GM18873 (cell line): ENCODE measurements at regions not wholly inside any gene's neighbourhood (a gene's known extent, or its start where the extent isn't known, plus 50 kb on each side); places are given as distances from the start of the nearest gene placed in this dataset.
"Not testable (repeated sequence)": the region's sequence is repeated elsewhere in the genome, so short reads cannot be mapped to it uniquely, and the experiment has no call there.

ENCODE experiments used
- ATAC-seq: cut with Tn5 transposase; IDR thresholded peaks from one replicate; pipeline ENCODE4 v1.9.1; 2021; ENCODE audit warnings: mild to moderate bottlenecking, moderate library complexity, moderate number of reproducible peaks; ENCODE audit not compliant: unreplicated experiment, low FRiP score

GRCh38 chr9:31119890-31120454 lies 1264.5 kb upstream of the ACO1 start:
- peak; percentile 67 for ATAC-seq

- no peak for ATAC-seq
Measured at GRCh38 chr9:31124389-31124788, 1260.1 kb upstream of the ACO1 start.

- ATAC-seq, result no peak
Measured at GRCh38 chr9:31135567-31135966, 1248.9 kb upstream of the ACO1 start.

- no peak for ATAC-seq
Measured at GRCh38 chr9:31136524-31136923, 1247.9 kb upstream of the ACO1 start.

DNA sequence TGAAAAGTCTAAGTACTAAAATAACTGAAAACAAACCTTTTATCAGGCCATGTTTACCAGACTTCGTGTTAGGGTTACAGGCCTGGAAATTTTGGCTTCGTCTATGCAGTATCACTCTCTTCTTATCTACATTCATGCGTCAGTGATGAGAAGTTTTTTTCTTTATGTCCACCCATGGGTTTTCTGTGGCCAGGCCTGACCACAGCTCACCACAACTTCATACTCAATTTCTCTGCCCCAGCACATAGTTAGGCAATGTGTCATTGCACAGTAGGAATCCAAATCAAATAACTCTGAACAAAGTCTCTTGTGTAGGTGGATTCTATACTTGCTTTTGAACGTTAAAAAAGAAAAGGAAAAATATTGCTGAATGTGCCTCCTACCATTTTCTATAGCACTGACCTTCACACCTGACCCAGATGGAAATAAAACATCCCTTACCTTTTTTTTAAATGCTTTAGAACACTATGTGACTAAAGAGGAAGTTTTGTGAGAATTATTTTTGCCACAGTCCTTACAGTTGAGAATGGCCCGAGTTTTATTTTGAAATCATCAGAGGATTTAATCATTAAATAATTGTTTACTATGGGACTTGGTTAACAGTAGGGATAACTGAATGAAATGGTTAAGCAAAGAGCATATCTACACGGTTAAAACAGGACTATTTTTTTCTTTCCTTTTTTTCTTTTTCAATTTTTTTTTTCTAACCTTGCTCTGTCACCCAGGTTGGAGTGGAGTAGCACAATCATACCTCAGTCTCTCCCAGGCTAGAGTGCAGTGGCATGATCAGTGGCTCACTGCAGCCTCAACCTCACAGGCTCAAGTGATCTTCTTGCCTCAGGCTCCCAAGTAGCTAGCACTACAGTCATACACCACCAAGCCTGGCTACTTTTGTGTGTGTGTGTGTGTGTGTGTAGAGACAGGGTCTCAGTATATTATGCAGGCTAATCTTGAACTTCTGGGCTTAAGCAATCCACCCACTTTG lies 1247.0 kb upstream of the ACO1 start:
- ATAC-seq, result no peak

DNA sequence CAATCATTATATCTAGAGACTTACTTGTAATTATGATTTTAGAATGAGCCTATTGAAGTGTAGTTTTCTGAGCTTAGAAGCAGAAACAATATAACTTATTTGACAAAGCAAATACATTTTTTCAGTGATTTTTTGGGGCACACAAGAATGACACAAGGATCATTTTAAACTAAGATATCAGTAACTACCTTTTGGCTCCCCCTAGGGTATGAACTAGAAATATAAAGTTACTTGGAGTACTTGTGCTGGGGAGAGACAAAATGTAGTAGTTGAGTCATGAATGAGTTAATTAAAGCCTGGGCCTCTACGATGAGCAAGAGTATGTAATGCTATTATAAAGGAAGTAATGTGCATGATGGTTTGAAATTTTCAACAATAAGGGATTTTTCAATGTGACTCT lies 1244.1 kb upstream of the ACO1 start:
- no peak for ATAC-seq

- no peak for ATAC-seq
Measured at GRCh38 chr9:31142456-31142855, 1242.0 kb upstream of the ACO1 start.

DNA sequence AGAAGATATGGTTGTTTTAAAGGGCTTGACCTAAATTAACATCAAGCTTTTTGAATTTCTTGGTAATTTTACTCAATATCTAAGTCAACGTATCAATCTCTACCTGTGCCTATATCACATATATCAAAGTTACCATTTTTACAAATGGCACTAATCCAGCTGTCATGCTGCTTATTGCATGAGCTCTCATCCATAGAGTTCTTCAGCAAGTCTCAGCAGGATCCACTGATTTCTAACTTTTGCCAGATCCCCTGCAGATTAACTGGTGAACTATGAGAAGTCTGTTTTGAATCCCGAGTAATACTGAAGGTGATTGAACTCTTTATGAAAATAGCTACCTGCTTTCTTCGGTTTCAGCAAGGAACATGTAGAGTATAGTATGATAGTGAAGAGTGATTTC lies 1239.8 kb upstream of the ACO1 start:
- ATAC-seq, result no peak

GRCh38 chr9:31146485-31147166 lies 1237.8 kb upstream of the ACO1 start:
- peak; percentile 88 for ATAC-seq

DNA sequence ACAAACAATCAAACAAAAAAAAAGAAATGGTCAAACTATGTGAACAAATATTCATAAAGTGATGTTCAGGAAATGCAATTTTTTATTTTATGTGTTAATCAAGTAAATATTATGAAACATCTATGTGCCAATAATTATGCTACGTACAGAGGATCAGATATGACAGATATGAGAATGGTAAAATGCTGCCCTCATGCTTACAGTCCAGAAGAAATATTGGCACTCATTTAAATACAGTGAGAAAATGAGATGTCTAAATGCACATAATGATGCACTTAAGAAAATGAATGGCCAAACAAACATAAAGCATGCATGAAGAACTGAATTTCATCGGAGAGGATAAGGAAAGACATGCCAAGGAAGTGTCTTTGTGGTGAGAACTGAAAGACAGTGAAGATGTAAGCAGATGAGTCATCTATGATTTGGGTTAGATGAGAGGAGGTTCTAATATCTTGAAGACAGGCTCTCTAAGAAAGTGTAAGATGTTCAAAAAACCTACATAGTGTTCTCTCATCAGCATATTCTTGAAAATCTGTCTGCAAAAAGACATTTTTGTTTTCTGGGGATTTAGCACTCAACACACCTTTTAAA lies 1231.1 kb upstream of the ACO1 start:
- no peak for ATAC-seq

GRCh38 chr9:31166516-31166915 lies 1217.9 kb upstream of the ACO1 start:
- ATAC-seq, result no peak

- no peak for ATAC-seq
Measured at GRCh38 chr9:31168161-31168560, 1216.3 kb upstream of the ACO1 start.

DNA sequence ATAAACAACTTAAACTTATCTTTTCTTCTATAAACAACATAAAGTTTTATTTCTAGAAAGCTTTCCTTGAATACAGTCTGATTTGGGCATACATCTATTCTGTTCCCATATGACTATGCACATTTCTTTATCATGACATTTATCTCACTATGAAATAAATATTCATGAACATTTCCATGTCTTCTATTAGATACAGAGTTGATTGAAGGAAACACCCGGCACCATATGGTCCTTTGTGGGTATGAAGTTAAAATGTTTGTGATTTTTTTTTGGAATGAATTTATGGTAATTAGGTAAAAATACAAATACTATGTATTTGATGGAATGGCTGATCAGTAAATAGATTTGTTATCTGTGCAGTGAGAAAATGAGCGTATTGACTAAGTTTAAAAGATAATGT lies 1209.8 kb upstream of the ACO1 start:
- no peak for ATAC-seq

DNA sequence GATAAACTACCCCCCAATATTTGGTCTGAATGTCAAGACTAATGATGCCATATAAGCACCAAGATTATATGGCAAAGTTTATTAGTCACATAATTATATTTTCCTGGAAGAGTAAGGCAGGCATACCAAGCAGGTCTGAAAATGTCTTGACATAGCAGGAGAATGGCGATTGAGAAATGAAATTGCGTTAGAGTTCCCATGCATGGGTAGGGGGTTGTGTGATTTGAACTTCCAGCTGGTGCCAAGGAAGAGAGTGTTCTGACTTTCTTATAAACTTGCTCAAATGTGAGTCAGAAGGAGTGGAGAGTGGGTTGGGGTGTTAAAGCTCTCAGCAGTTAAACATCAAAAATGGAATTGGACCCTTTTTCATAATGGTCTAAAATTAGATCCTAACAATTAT lies 1200.6 kb upstream of the ACO1 start:
- ATAC-seq, result no peak

DNA sequence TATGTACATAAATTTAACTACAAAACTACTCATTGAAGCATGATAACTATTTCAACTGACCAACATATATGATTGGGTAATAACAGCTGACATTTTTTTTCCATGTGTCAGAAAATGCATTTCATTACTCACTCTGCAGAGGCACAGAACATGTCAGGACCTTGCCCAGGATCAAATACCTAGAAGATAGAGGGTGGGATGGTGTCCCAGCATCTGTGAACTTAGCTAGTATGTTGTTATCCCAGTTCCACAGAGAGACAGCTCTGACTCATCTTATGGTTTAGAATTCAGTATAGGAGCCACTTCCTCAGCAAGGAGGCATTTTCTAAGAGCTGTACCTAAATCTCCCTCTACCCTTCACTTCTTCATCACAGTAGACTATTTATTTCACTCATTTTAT lies 1198.6 kb upstream of the ACO1 start:
- no peak for ATAC-seq

DNA sequence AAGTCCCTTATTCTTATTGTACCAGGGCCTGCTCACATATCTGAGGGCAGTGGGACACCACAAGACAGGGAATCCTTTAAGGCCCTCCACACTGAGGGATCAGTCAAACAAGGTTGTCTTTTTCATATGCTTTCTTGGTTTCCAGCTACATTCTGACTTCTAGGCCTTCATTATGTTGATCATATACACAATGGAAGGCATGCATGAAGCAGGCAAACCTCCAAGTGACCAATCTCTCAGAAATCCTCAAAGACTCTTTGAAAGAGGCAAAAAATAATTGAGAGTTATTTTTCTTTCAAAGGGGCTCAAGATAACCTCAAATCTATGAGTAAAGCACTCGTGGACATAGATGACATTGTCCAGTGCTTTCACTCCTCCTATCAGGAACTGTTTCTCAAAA lies 1195.9 kb upstream of the ACO1 start:
- no peak for ATAC-seq

- ATAC-seq, result no peak
Measured at GRCh38 chr9:31210978-31211570, 1173.4 kb upstream of the ACO1 start.

GRCh38 chr9:31229976-31230375 lies 1154.5 kb upstream of the ACO1 start:
- not testable (repeated sequence) for ATAC-seq

GRCh38 chr9:31232485-31232884 lies 1152.0 kb upstream of the ACO1 start:
- no peak for ATAC-seq

DNA sequence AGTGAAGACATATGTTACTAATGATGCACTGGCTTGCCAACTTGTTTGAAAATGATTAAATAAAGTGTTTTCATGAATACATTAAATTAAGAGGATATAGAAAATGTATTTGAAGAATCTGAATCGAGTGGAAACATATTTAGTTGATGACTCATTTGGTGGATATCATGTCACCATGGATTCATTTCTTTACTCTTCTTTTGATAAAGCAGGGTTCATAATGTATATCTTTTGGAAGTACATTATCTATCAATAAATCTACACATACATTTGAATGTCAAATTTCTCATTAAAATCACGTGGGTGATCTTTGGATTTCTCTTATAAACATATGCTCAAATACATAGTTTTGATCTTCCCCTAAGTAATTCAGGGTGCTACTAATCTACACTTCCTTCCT lies 1148.1 kb upstream of the ACO1 start:
- ATAC-seq, result no peak

DNA sequence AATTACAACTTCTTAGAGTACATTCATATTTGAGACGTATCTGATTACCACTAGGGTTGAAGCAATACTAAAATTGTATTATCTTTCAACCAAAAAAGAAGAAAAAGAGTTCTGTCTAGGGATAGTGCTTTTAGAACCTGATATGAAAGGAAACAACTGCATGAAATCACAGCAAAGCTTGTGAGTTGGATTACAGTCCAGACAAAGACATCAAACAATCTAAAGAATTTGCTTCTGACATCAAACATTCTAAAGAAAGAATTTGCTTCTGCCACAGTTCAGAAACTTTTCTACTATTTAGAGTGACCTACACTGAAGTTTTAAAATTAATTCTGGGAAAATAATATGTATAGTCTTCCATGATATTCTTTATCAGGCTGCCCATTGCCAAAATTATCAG lies 1141.1 kb upstream of the ACO1 start:
- ATAC-seq, result no peak
